Endothelial cell of umbilical vein (primary cell): ENCODE measurements at regions not wholly inside any gene's neighbourhood (a gene's known extent, or its start where the extent isn't known, plus 50 kb on each side); places are given as distances from the start of the nearest gene placed in this dataset.

Experiments
- BruUV-seq: library from RNA; stranded (reverse); fragments of 400-500 nt; replicated peaks from 2 replicates; lab custom pipeline; 2021; lab: Mats Ljungman, UMichigan
- CTCF ChIA-PET: fragments of 300-600, 350-600 bp; sonication (Branson Sonifier 250); formaldehyde crosslinking; loops from one replicate; lab custom pipeline; 2021; ENCODE audit warnings: antibody characterized with exemption, inconsistent platforms; lab: Charles Lee
- POLR2A ChIA-PET: fragments of 300-600, 350-600 bp; sonication (Branson Sonifier 250); formaldehyde crosslinking; loops from one replicate; lab custom pipeline; 2021; ENCODE audit warnings: antibody characterized with exemption, inconsistent platforms; lab: Charles Lee
- DNase-seq: peaks from one replicate; pipeline ENCODE4 v3.0.0-alpha.2; 2011; ENCODE audit warnings: low read depth, low spot score
- FAIRE-seq: peaks from 2 replicates; lab custom pipeline; 2011; peaks lifted over from hg19 to GRCh38; lab: Jason Lieb, UNC
- H2AFZ ChIP-seq: 2 replicates; pipeline ENCODE4 v1.6.0; 2012; ENCODE audit warnings: low read depth, low read length, control low read depth, inconsistent platforms
- H3K27ac ChIP-seq: 2 replicates; pipeline ENCODE4 v1.5.1; 2011; ENCODE audit warnings: low read depth, mild to moderate bottlenecking, control low read depth, low read length, moderate library complexity; ENCODE audit not compliant: insufficient read depth
- H3K27me3 ChIP-seq, 2 experiments: 2 replicates each; pipeline versions ENCODE4 v1.6.0 to v1.6.1; 2011; ENCODE audit warnings: low read length in 2 of 2, mixed read lengths in 1 of 2; ENCODE audit not compliant: control insufficient read depth in 2 of 2, insufficient read depth in 2 of 2
- H3K36me3 ChIP-seq, 2 experiments: 2 replicates in 1 of 2; 3 replicates in 1 of 2; pipeline ENCODE4 v1.5.1; 2011; ENCODE audit warnings: low read length in 2 of 2, mild to moderate bottlenecking in 1 of 2, moderate library complexity in 1 of 2; ENCODE audit not compliant: control insufficient read depth in 2 of 2, insufficient read depth in 2 of 2; ENCODE audit errors: extremely low read depth in 1 of 2
- H3K4me1 ChIP-seq: 3 replicates; pipeline ENCODE4 v1.5.1; 2011; ENCODE audit warnings: mild to moderate bottlenecking, low read length; ENCODE audit not compliant: control insufficient read depth, insufficient read depth; ENCODE audit errors: extremely low read depth
- H3K4me2 ChIP-seq: 2 replicates; pipeline ENCODE4 v1.6.1; 2011; ENCODE audit warnings: low read length, control low read depth, mixed read lengths; ENCODE audit not compliant: insufficient read depth
- H3K4me3 ChIP-seq, 3 experiments: fragments of 200-600 bp in 1 of 3; sonication (generic), shearing (Covaris generic) in 1 of 3; replicated peaks in 1 of 3; 2 replicates each; pipeline ENCODE4 v1.5.1; 2011 to 2016; ENCODE audit warnings: control low read depth in 3 of 3, low read length in 3 of 3, mild to moderate bottlenecking in 2 of 3, inconsistent platforms in 1 of 3, low read depth in 1 of 3, moderate library complexity in 1 of 3; ENCODE audit not compliant: insufficient read depth in 1 of 3
- H3K79me2 ChIP-seq: 2 replicates; pipeline ENCODE4 v1.6.0; 2012; ENCODE audit warnings: low read length, inconsistent platforms; ENCODE audit not compliant: control insufficient read depth, insufficient read depth
- H3K9ac ChIP-seq: replicated peaks from 2 replicates; pipeline ENCODE3; 2011; ENCODE audit warnings: low read length, control low read depth; ENCODE audit not compliant: insufficient read depth; ENCODE audit errors: extremely low read depth
- H3K9me1 ChIP-seq: replicated peaks from 3 replicates; pipeline ENCODE4 v1.6.0; 2011; ENCODE audit warnings: mild to moderate bottlenecking, low read length; ENCODE audit not compliant: control insufficient read depth, insufficient read depth; ENCODE audit errors: extremely low read depth
- H3K9me3 ChIP-seq: replicated peaks from 2 replicates; pipeline ENCODE4 v1.5.1; 2012; ENCODE audit warnings: low read length, inconsistent platforms; ENCODE audit not compliant: control insufficient read depth, insufficient read depth
- H4K20me1 ChIP-seq: replicated peaks from 2 replicates; pipeline ENCODE3; 2011; ENCODE audit warnings: mild to moderate bottlenecking, low read length; ENCODE audit not compliant: control insufficient read depth, insufficient read depth; ENCODE audit errors: extremely low read depth
- EZH2 ChIP-seq: IDR thresholded peaks from 2 replicates; pipeline ENCODE4 v1.6.1; 2012; ENCODE audit warnings: borderline replicate concordance, low read depth, mild to moderate bottlenecking, moderate library complexity, low read length, inconsistent platforms; ENCODE audit not compliant: severe bottlenecking
- FOS ChIP-seq: IDR thresholded peaks from 2 replicates; pipeline ENCODE4 v1.6.1; 2011; ENCODE audit warnings: mild to moderate bottlenecking, low read length, moderate library complexity, borderline replicate concordance; ENCODE audit not compliant: insufficient read depth
- GATA2 ChIP-seq: IDR thresholded peaks from 2 replicates; pipeline ENCODE4 v1.7.0; 2011; ENCODE audit warnings: low read depth, mild to moderate bottlenecking, moderate library complexity, mixed read lengths, low read length; ENCODE audit not compliant: insufficient read length, insufficient read depth
- JUN ChIP-seq: IDR thresholded peaks from 2 replicates; pipeline ENCODE4 v1.6.1; 2011; ENCODE audit warnings: borderline replicate concordance, low read depth; ENCODE audit not compliant: insufficient read length, insufficient read depth
- MYC ChIP-seq: IDR thresholded peaks from one replicate; pipeline ENCODE4 v1.6.1; 2011; ENCODE audit warnings: mild to moderate bottlenecking, low read depth, low read length
- POLR2A ChIP-seq: IDR thresholded peaks from 2 replicates; pipeline ENCODE4 v1.6.1; 2012; ENCODE audit warnings: low read depth, mild to moderate bottlenecking, control low read depth, low read length
- POLR2AphosphoS5 ChIP-seq: IDR thresholded peaks from 2 replicates; pipeline ENCODE4 v1.6.1; 2012; ENCODE audit warnings: low read depth, mild to moderate bottlenecking, control low read depth, low read length, moderate library complexity; ENCODE audit not compliant: insufficient read depth
- dilution Hi-C: fragments of 300-500 bp; cut with MboI; formaldehyde crosslinking; loops from one replicate; pipeline ENCODE4 v1.15.0; 2019; ENCODE audit warnings: low sequenced_read_pairs; ENCODE audit not compliant: extremely low pct_ligation_motif_present
- intact Hi-C: fragments of 100-400 bp; cut with micrococcal nuclease; formaldehyde crosslinking; loops from one replicate; pipeline ENCODE4 v1.10.0; 2022
- TF ChIP-seq, protein P1 (sequence below): IDR thresholded peaks from 2 replicates; pipeline ENCODE4 v1.6.1; 2011; ENCODE audit not compliant: insufficient read depth, insufficient read length
- TF ChIP-seq, protein P2 (sequence below), 2 donors: IDR thresholded peaks; 1 replicate in 1 of 2; 2 replicates in 1 of 2; pipeline ENCODE4 v1.5.1; 2011; ENCODE audit warnings: low read length in 2 of 2, mild to moderate bottlenecking in 2 of 2, moderate library complexity in 2 of 2, control low read depth in 1 of 2, inconsistent platforms in 1 of 2, low read depth in 1 of 2; ENCODE audit not compliant: insufficient read depth in 1 of 2; ENCODE audit errors: extremely low read depth in 1 of 2

DNA sequence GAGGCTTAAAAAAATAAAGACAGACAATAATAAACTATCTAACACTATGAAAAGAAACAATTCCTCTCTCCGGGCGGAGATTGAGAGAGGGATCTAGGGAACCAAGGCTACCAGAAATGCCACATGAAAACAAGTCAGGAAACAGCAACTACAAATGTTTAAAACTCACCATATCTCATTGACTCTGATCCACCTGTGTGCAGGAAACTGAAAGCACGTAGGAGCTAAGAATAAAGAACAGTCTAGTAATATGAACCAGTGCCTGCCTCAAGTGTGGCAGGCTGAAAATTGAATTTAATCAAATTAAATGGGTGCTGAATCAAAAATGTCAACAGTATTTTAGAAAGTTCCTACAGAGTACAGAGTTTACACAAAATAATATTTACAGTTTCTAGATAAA is 1701.0 kb downstream of the SLITRK5 start:
- H3K79me2 ChIP-seq, result no peaks in the 10 kb centered on the region
- intact Hi-C loops, result no loop called here
- no peak overlapping the region for H3K4me3 ChIP-seq
- H3K27ac ChIP-seq, result no peak overlapping the region
- BruUV-seq, result no TSS peak
- ChIA-PET CTCF (interaction anchor here (1.7 kb wide), 1 partner anchor 12 kb away, joined by 5 read pairs; no protein-coding TSS in a partner anchor), POLR2A (no interaction called here)
- H3K4me2 ChIP-seq, result no peak overlapping the region
- H3K27me3 ChIP-seq, result no peaks in the 10 kb centered on the region
- no peak for TF ChIP-seq JUN
- no peak for TF ChIP-seq EZH2
- TF ChIP-seq POLR2A, result no peak
- TF ChIP-seq GATA2, result no peak
- no peak for TF ChIP-seq POLR2AphosphoS5
- TF ChIP-seq, protein P1, sequence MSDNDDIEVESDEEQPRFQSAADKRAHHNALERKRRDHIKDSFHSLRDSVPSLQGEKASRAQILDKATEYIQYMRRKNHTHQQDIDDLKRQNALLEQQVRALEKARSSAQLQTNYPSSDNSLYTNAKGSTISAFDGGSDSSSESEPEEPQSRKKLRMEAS, result no peak
- no peak for TF ChIP-seq MYC
- TF ChIP-seq, protein P2, sequence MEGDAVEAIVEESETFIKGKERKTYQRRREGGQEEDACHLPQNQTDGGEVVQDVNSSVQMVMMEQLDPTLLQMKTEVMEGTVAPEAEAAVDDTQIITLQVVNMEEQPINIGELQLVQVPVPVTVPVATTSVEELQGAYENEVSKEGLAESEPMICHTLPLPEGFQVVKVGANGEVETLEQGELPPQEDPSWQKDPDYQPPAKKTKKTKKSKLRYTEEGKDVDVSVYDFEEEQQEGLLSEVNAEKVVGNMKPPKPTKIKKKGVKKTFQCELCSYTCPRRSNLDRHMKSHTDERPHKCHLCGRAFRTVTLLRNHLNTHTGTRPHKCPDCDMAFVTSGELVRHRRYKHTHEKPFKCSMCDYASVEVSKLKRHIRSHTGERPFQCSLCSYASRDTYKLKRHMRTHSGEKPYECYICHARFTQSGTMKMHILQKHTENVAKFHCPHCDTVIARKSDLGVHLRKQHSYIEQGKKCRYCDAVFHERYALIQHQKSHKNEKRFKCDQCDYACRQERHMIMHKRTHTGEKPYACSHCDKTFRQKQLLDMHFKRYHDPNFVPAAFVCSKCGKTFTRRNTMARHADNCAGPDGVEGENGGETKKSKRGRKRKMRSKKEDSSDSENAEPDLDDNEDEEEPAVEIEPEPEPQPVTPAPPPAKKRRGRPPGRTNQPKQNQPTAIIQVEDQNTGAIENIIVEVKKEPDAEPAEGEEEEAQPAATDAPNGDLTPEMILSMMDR (IDR thresholded peaks at IDR 0.05; ENCODE audit: extremely low read depth in 1 of 2, insufficient read depth in 1 of 2, low read depth in 1 of 2, low read length in 2 of 2), result no peak
- no peak for TF ChIP-seq FOS
- H3K9ac ChIP-seq, result no peak overlapping the region
- H4K20me1 ChIP-seq, result no peaks in the 10 kb centered on the region
- no peaks in the 10 kb centered on the region for H3K9me3 ChIP-seq
- FAIRE-seq (no peak), DNase-seq (no peak)
- peaks cover 2% of the 10 kb centered on the region for H3K4me1 ChIP-seq
- no peak overlapping the region for H2AFZ ChIP-seq
- H3K9me1 ChIP-seq, result no peaks in the 10 kb centered on the region
- dilution Hi-C loops, result no loop called here
- H3K36me3 ChIP-seq, result no peaks in the 10 kb centered on the region
